GM20431 (cell line): ENCODE measurements at regions not wholly inside any gene's neighbourhood (a gene's known extent, or its start where the extent isn't known, plus 50 kb on each side); places are given as distances from the start of the nearest gene placed in this dataset.

ENCODE experiments used
- in situ Hi-C: fragments of 300-500 bp; cut with MseI, MboI; formaldehyde crosslinking; loops from one replicate; pipeline ENCODE4 v1.15.0; 2020; ENCODE audit warnings: low sequenced_read_pairs; ENCODE audit not compliant: unreplicated experiment

- in situ Hi-C loops: no loop called here
Observed at GRCh38 chr2:82539280-82539621, 1919.8 kb downstream of the SUCLG1 start.

- in situ Hi-C loops: no loop called here
Observed at GRCh38 chr2:82538590-82539279, 1920.3 kb downstream of the SUCLG1 start.

- in situ Hi-C loops: no loop called here
Observed at GRCh38 chr2:82528288-82528687, 1930.8 kb downstream of the SUCLG1 start.

- in situ Hi-C loops: no loop called here
Observed at GRCh38 chr2:82527124-82527523, 1932.0 kb downstream of the SUCLG1 start.

- in situ Hi-C loops: no loop called here
Observed at GRCh38 chr2:82526277-82526676, 1932.8 kb downstream of the SUCLG1 start.

GRCh38 chr2:82525744-82526143 lies 1933.3 kb downstream of the SUCLG1 start:
- in situ Hi-C loops: no loop called here

GRCh38 chr2:82524826-82525225 lies 1934.3 kb downstream of the SUCLG1 start:
- in situ Hi-C loops: no loop called here

GRCh38 chr2:82511894-82512293 lies 1947.2 kb downstream of the SUCLG1 start:
- in situ Hi-C loops: no loop called here

- in situ Hi-C loops: no loop called here
Observed at GRCh38 chr2:82508702-82509101, 1950.4 kb downstream of the SUCLG1 start.

GRCh38 chr2:82507657-82508056 lies 1951.4 kb downstream of the SUCLG1 start:
- in situ Hi-C loops: no loop called here

GRCh38 chr2:82501217-82501616 lies 1957.9 kb downstream of the SUCLG1 start:
- in situ Hi-C loops: no loop called here

GRCh38 chr2:82498777-82499443 lies 1960.2 kb downstream of the SUCLG1 start:
- in situ Hi-C loops: no loop called here

GRCh38 chr2:82494739-82495138 lies 1964.3 kb downstream of the SUCLG1 start:
- in situ Hi-C loops: no loop called here

- in situ Hi-C loops: no loop called here
Observed at GRCh38 chr2:82491591-82491990, 1967.5 kb downstream of the SUCLG1 start.

- in situ Hi-C loops: no loop called here
Observed at GRCh38 chr2:82487354-82487753, 1971.7 kb downstream of the SUCLG1 start.

GRCh38 chr2:82485701-82486100 lies 1973.4 kb downstream of the SUCLG1 start:
- in situ Hi-C loops: no loop called here

- in situ Hi-C loops: no loop called here
Observed at GRCh38 chr2:82481207-82481606, 1977.9 kb downstream of the SUCLG1 start.

- in situ Hi-C loops: no loop called here
Observed at GRCh38 chr2:82478641-82479040, 1980.4 kb downstream of the SUCLG1 start.

GRCh38 chr2:82476094-82476493 lies 1983.0 kb downstream of the SUCLG1 start:
- in situ Hi-C loops: no loop called here

GRCh38 chr2:82428251-82428650 lies 2030.8 kb downstream of the SUCLG1 start:
- in situ Hi-C loops: no loop called here

GRCh38 chr2:82412021-82412420 lies 2047.1 kb downstream of the SUCLG1 start:
- in situ Hi-C loops: no loop called here

- in situ Hi-C loops: no loop called here
Observed at GRCh38 chr2:82411071-82411470, 2048.0 kb downstream of the SUCLG1 start.
